ENCODE measurements at regions not wholly inside any gene's neighbourhood (a gene's known extent, or its start where the extent isn't known, plus 50 kb on each side); places are given as distances from the start of the nearest gene placed in this dataset.

DNA sequence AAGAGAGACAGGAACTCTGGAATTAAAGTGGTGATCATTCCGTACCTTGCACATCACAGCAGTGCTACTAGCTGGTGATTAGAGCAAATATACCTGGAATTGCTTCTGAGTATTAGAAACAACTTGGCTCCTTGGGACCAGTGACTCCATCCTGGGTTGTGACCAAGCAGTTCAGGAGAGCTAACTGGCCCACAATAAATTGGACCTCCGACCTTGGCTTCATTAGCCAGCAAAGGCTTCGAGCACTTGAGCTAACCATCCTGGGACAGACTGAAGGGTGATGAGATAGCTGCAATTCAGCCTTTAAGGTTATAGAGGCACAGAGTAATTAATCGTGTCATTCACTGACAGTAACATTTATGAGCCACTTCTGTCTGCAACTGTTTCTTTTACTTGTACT lies 287.8 kb downstream of the INHBA start:
- no peak for DNase-seq (ENCODE audit: low spot score)
- no peak for TF ChIP-seq CTCF (IDR thresholded peaks at IDR 0.05)
- H3K9me3 Mint-ChIP-seq (ENCODE audit: low read depth), result peaks cover 16% of the 10 kb centered on the region
- no peak overlapping the region for H3K27ac Mint-ChIP-seq (ENCODE audit: unreplicated experiment)
- peaks cover 4% of the 10 kb centered on the region for H3K36me3 Mint-ChIP-seq (ENCODE audit: low read depth)
- H3K27me3 Mint-ChIP-seq (ENCODE audit: low read depth), result no peaks in the 10 kb centered on the region
- H3K4me1 Mint-ChIP-seq (ENCODE audit: low read depth), result no peaks in the 10 kb centered on the region
- H3K4me3 Mint-ChIP-seq (ENCODE audit: unreplicated experiment), result no peak overlapping the region

DNA sequence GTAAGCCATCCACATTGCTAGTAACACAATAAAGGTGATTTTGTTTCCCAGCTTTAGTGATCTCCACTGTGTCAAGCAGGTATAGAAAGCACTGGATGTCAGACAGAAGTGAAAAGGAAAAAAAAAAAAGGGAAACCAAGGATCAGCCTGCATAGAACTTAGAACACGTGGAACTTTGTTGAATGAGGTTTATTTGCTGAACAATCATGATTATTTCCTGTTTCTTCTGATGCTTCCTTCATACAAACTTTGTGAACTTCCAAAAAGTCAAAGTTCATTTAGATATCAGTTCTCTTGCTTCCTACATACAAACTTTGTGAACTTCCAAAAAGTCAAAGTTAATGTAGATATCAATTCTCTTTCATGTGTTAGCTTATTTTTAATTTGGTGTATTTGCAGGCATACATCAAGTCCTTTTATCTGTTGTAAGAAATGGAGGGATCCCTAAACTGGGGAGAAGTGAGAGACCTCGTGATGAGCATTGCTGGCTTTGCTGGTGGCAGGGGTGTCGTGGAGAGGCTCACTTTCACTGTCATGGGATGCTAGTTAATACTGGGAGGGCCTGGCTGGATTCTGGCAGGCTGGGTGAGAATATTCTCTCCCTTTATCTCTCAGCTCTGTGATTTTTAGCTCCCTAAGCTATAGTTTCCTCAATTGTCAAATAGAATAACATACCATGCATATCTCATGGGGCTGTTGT lies 298.4 kb downstream of the INHBA start:
- Mint-ChIP-seq H3K36me3 (ENCODE audit: low read depth) (no peaks in the 10 kb centered on the region), H3K4me1 (ENCODE audit: low read depth) (no peaks in the 10 kb centered on the region), H3K27ac (ENCODE audit: unreplicated experiment) (no peak overlapping the region), H3K9me3 (ENCODE audit: low read depth) (no peaks in the 10 kb centered on the region), H3K27me3 (ENCODE audit: low read depth) (no peaks in the 10 kb centered on the region), H3K4me3 (ENCODE audit: unreplicated experiment) (no peak overlapping the region)
- no peak for TF ChIP-seq CTCF (IDR thresholded peaks at IDR 0.05)
- no peak for DNase-seq (ENCODE audit: low spot score)

DNA sequence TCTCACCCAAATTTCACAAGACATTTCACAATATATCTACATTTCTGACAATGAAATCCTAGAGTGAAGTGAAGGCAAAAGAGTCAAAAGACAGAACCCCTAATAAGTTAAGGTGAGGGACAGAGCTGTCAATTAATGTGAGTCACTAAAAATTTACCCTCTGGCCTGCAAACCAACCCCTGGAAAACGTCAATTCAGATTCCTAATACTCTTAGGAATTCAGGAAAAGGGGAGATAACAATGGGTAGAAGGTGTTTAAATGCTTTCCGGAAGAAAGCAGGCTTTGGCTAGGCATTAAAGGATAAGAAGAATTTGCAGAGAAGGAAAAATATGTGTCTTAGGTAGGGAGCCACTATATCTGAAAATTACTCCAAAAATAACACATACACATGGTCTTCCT lies 299.6 kb downstream of the INHBA start:
- H3K4me1 Mint-ChIP-seq (ENCODE audit: low read depth), result no peaks in the 10 kb centered on the region
- H3K27me3 Mint-ChIP-seq (ENCODE audit: low read depth), result no peaks in the 10 kb centered on the region
- no peaks in the 10 kb centered on the region for H3K36me3 Mint-ChIP-seq (ENCODE audit: low read depth)
- TF ChIP-seq CTCF (IDR thresholded peaks at IDR 0.05), result no peak
- no peak overlapping the region for H3K4me3 Mint-ChIP-seq (ENCODE audit: unreplicated experiment)
- no peak overlapping the region for H3K27ac Mint-ChIP-seq (ENCODE audit: unreplicated experiment)
- DNase-seq (ENCODE audit: low spot score), result no peak
- H3K9me3 Mint-ChIP-seq (ENCODE audit: low read depth), result no peaks in the 10 kb centered on the region

DNA sequence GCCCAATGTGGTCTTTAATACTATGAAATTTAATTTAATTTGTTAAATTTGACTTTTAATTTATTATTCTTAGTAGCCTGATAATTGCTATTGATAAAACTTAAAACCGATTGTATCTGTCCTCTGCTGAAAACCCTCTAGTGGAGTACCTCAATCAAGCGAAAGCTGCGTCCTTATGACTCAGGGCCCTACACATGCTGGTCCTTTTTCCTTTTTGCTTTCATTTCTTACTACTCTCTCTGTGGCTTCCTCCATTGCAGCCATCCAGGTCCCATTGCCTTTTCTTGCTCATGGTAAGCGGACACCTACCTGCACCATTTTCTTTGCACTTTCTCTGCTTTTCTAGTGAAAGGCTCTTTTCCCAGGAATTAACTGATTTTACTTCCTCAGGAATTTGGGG lies 301.1 kb downstream of the INHBA start:
- no peaks in the 10 kb centered on the region for H3K27me3 Mint-ChIP-seq (ENCODE audit: low read depth)
- H3K9me3 Mint-ChIP-seq (ENCODE audit: low read depth), result no peaks in the 10 kb centered on the region
- H3K36me3 Mint-ChIP-seq (ENCODE audit: low read depth), result no peaks in the 10 kb centered on the region
- H3K4me3 Mint-ChIP-seq (ENCODE audit: unreplicated experiment), result no peak overlapping the region
- TF ChIP-seq CTCF (IDR thresholded peaks at IDR 0.05), result no peak
- no peak overlapping the region for H3K27ac Mint-ChIP-seq (ENCODE audit: unreplicated experiment)
- H3K4me1 Mint-ChIP-seq (ENCODE audit: low read depth), result no peaks in the 10 kb centered on the region
- no peak for DNase-seq (ENCODE audit: low spot score)

GRCh38 chr7:41399171-41399570 lies 303.7 kb downstream of the INHBA start:
- Mint-ChIP-seq H3K36me3 (ENCODE audit: low read depth) (no peaks in the 10 kb centered on the region), H3K4me1 (ENCODE audit: low read depth) (no peaks in the 10 kb centered on the region), H3K4me3 (ENCODE audit: unreplicated experiment) (no peak overlapping the region), H3K27ac (ENCODE audit: unreplicated experiment) (no peak overlapping the region), H3K27me3 (ENCODE audit: low read depth) (no peaks in the 10 kb centered on the region), H3K9me3 (ENCODE audit: low read depth) (peaks cover 13% of the 10 kb centered on the region)
- TF ChIP-seq CTCF (IDR thresholded peaks at IDR 0.05), result no peak
- no peak for DNase-seq (ENCODE audit: low spot score)
